NCI-H748 (cell line): ENCODE measurements at regions not wholly inside any gene's neighbourhood (a gene's known extent, or its start where the extent isn't known, plus 50 kb on each side); places are given as distances from the start of the nearest gene placed in this dataset.
A peak's percentile ranks its signal among the peaks of the same experiment; 100 is the strongest.
"Not testable (repeated sequence)": the region's sequence is repeated elsewhere in the genome, so short reads cannot be mapped to it uniquely, and the experiment has no call there.

Experiments
- DNase-seq: peaks from one replicate; lab custom pipeline; 2025; ENCODE audit not compliant: unreplicated experiment; lab: John Stamatoyannopoulos, UW

DNA sequence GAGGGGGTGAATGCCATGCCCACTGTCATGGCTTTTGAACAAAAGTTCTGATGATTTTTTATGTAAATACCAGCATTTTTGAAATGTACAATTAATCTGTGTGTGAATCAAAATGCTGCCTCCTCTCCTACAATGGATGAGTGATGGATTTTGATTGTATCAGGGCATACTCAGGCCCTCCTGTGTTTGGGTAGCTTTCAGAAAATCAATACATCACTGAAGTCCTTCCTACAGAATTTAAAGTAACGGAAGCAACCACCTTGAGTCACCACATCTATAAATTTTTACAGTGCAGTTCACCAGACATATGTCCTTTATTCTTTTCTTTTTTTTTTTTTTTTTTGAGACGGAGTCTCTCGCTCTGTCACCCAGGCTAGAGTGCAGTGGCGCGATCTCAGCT is 867.3 kb downstream of the EPHA4 start:
- no peak for DNase-seq

DNA sequence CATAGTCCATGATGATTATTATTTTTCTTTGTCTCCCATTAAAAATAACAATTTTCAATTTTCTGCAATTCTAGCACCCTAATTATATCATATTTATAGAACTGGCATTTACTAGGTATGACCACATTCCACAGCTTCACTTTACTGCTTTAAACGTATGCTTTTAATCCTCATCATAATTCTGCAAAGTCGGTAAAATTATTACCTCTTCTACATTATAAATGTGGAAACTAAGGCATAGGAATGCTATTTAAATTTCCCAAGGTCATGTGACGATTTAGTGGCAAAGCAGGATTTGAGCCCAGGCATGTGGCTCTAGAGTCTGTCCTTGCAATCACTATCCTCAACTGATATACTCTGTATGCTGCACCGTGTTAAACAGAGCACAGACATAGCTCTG is 866.4 kb downstream of the EPHA4 start:
- no peak for DNase-seq

DNA sequence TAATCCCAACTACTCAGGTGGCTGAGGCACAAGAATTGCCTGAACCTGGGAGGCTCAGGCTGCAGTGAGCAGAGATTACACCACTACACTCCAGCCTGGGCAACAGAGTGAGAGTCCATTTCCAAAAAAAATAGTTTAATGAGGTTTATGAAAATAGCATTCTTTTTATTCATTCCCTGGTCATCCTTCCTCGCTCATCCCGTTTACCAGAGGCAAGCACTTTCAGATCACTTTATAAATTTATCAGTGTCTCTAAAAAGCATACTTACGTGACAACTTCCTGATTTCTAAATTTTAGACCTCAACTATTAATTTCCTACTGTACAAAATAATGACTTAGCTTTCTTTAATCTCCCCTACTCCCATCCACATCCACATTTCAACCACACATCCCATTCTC is 864.8 kb downstream of the EPHA4 start:
- no peak for DNase-seq

DNA sequence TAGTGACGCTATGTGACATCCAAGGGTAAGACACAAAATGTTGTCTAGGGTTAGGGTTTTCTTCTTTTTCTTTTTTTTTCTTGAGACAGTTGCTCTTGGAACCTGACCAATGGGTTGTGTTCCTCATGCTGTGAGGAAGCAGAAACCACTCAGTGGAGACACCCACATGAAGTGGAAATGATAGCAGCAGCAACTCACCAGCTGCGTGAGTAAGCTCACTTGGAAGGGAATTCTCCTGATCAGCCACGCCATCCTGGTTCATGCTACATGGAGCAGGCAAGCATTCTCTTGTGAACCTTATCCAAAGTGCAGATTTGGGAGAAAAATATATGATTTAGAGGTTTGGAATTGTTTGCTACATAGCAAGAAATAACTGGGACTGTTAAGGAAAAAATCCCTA is 863.7 kb downstream of the EPHA4 start:
- no peak for DNase-seq

DNA sequence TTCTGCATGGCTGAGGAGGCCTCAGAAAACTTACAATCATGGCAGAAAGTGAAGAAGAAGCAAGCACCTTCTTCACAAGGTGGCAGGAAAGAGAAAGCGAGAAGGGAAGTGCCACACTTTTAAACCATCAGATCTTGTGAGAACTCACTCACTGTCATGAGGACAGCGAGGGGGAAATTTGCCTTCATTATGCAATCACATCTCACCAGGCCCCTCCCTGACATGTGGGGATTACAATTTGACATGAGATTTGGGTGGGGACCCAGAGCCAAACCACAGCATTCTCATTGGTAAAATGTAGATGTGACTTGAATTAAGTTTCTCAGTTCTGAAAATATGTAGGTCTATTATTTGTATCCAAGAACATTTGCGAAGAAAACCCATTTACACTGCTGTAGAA is 854.8 kb downstream of the EPHA4 start:
- no peak for DNase-seq

DNA sequence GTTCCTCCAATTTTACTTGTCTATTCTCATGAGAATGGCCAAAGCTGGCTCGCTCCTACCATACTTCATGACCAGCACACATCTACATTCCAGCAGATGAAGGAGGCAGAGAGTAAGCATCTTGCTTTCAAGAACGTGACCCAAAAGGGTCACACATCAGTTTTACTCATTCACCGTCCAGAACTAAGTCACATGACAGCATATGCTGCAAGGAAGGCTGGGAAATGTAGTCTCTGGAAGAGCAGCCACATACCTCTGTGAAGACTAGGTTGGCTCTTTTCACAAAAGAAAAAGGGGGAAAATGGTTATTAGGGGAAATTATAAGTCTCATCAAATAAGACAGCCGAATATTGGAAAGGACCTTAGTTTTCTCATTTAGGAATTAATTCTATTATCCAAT is 835.3 kb downstream of the EPHA4 start:
- DNase-seq: no peak

DNA sequence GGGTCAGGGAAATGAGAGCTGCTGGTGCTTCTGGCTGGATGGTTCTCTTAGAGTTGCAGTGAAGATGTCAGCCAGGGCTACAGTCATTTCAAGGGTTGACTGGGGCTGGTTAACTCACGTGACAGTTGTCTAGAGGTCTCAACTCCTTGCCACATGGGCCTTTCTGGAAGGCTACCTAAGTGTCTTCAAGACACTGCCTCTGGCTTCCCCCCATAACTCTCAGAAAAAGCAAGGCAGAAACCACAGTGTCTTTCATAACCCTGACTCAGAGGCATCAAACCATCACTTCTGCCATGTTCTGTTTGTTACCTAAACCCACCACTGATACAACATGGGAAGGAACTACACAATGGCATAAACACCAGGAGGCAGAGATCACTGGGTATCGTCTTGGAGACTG is 828.9 kb downstream of the EPHA4 start:
- no peak for DNase-seq

DNA sequence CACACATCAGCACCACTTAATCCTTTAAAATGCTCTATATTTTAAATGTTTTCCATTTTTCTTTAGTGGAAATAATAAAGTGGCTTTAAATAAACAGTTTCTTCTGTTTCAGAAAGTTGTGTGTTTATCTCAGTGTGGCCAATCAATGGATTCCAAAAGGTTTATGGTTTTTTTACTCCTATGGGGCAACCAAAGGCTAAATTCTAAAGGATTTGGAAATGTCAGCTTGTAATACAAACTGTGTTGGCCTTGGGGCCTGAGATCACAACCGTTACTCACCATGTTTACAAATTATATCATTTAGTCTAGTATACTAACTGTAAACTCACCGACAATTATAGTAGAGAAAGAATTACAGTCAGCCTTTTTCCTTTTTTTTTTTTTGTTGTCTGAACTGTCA is 827.2 kb downstream of the EPHA4 start:
- no peak for DNase-seq

DNA sequence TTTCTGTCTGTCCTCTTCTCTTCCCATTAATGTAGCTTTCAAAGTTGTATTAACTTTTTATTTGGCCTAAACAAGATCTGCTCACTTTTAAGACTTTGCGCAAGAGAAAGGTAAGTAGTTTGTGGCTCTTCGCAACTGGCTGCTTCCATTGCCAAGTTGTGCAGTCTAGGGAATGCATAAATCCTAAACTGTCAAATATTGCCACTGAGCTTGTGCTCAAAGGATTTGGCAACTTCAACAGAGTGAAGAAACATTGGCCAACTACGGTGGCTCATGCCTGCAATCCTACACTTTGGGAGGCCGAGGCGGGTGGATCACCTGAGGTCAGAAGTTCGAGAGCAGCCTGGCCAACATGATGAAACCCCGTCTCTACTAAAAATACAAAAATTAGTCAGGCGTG is 826.4 kb downstream of the EPHA4 start:
- no peak for DNase-seq

DNA sequence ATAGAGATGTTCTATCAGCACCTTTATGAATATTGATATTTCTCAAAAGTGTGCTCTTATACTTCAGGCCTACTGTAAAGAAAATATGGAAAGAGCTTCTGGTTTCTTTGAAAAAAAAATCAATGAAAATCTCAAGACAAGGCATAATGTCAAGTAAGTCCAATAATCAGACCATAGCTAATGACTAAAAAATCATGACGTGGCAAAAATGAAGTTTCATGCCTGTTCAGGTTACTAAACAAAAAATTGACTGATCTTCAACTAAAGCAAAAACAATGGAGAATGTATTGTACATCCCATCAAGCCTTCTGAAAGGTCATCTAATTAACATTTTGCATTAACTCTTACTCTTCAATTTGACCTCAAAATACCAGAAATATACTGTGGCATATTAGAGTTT is 824.4 kb downstream of the EPHA4 start:
- no peak for DNase-seq

DNA sequence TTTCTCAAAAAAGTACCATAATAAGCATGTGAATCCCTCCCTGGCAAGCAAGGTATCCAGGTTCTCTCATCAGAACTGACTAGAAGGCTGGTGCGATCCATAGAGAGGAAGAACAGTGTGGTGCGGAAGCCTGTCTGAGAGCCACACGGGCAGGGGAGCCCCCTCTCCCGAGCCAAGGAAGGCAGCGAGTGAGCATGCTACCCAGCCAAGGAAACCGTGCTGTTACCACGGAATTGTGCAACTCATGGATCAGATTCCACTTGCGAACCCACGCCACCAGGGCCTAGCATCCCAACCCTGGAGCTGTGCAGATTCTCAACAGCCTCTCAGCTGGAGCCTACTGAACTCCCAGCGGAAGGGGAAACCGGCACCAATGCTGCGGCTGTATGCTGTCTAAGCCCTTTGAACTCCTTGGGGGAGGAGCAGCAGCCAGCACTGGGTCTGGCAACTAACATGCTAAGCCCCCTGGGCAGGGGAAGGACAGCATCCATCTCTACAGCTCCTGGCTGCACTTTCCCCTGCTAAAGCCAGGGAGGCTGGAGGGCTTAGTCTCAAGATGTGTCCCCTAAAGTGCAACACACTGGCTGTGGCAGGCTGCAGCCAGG is 823.1 kb downstream of the EPHA4 start:
- DNase-seq: no peak

DNA sequence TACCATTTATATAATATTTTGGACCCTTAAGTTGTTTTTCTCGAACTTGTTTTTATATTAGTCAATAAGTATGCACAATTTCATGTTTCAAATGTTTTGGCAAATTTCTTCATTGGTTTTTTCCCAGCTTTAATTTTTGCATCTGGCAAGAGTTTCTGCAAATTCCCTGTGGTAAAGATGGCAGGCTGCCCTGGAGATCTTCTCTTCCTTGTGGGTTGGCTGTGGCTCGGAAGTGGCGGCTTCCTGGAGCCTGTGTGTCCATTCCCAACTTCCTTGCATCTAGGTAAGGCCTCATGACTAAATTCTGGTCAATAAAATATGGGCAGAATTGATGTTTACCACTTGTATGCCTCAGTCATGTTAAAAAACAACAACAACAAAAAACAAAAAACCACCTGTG is 818.6 kb downstream of the EPHA4 start:
- no peak for DNase-seq

DNA sequence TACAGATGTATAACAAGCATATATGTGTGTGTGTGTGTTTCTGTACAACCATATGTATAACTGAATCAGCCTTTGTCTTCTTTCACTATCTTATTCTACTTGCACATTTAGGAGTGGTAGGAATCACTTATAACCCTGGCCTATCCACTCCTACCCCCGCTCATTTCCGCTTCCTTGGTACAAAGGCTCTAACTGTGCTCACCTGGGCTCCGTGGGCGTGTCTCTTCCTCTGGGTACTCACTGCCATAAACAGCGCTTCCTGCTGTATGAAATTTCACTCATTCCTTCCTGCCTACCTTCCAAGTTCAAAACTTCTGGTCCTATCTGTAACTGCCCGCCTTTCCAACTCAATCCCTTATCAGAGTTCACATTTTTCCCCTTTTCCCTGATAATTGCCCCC is 815.5 kb downstream of the EPHA4 start:
- peak; percentile 25 for DNase-seq

DNA sequence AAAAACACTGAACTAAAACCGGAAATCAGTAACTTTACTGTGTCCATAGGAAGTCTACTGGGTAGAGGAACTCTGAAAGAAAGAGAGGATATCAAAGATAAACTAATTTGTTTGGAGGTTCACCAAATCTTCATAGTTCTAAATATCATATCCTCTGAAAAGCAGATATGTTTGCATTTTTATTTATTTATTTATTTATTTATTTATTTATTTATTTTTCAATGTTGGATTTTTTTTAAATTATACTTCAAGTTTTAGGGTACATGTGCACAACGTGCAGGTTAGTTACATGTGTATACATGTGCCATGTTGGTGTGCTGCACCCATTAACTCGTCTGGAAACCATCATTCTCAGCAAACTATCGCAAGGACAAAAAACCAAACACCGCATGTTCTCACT is 813.7 kb downstream of the EPHA4 start:
- DNase-seq: not testable (repeated sequence)

DNA sequence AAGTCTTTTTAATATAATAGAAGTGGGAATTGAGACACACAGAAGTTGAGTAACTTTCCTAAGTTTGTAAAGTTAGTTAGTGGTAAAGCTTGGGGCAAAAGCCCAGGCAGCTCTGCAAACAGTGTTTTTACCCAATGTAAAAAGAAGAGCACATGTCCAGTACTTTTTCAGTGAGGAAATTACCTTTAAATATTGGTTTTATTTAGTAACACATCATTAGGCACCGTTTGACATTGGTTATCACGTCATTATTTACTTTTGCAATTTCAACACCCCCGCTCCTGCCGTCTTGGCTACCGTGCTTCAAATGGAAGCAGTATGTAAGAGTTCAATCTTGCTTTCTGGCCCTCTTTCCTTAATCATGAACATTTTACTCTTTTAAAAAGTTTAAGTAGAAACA is 807.9 kb downstream of the EPHA4 start:
- no peak for DNase-seq

DNA sequence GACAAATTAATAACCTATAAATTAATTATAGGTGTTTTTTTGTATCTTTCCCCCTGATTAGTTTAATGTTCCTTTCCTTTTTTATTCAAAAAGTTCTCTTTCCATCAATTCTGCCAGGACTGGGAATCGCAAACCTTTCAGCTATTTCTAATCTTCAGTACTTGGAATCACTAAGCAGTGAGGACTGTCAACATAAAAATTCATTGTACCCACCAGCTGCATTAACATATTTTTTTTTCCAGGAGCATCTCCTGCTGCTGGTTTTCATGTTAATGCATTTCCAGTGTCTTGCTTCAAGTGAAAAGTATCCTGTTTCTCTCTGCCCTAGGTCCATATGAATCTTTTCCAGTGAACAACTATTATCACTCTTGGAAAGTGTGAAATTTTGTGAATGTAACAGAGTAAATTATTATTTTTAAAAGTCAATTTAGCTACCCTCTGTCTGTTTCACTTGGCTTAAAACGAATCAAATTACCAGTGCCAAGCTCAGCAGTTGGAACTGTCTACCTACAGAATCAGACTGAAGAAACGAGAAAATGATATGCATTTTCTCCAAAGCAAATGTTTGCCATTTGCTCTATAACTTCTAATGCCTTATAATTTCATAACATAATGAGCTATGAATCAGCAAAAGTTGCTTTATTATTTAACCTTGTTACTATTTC is 804.4 kb downstream of the EPHA4 start:
- DNase-seq: no peak

DNA sequence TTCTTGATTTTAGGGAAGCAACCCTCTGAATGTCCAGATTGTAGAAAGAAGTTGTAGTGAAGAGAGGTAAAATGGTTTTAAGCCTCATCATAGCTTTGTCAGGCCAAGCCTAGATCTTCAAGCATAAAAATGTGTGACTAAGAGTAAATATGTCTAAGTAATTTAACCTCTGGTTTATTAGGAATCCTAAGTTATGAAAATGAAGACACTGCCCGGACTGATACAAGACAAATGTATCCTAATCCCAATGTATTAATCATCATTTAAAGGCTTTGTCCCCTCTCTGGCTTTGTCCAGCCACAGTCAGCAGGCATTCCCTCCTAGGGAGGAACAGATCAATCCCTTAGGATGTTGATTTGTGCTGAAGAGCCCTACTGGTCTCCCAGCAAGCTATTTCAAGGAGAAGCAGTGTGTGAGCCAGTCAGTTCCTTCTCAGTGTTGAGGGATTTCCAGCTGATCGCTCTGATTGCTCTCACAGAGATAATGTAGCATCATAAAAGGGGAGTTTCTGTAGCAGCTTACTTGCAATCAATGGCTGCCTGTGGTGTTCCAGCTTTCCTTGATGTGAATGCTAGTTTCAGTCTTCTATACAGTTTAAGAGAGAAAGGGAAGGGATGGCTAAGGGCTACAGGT is 796.1 kb downstream of the EPHA4 start:
- peak; percentile 11 for DNase-seq

DNA sequence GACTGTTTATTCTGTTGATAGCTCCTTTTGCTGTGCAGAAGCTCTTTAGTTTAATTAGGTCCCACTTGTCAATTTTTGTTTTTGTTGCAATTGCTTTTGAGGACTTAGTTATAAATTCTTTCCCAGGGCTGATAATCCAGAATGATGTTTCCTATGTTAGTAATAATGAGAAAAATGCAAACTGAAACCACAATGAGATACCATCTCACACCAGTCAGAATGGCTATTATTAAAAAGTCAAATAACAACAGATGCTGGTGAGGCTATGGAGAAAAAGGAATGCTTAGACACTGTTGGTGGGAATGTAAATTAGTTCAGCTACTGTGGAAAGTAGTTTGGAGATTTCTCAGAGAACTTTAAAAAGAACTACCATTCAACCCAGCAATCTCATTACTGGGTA is 793.0 kb downstream of the EPHA4 start:
- DNase-seq: not testable (repeated sequence)

DNA sequence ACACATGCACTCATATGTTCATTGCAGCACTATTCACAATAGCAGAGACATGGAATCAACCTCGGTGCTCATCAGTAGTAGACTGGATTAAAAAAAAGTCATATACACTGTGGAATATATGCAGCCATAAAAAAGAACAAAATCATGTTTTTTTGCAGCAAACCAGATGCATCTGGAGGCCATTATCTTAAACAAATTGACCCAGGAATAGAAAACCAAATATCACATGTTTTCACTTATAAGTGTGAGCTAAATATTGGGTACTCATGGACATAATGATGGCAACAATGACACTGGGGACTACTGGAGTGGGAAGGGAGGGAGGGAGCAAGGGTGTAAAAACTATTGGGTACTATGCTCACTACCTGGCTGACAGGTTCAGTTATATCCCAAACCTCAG is 792.6 kb downstream of the EPHA4 start:
- DNase-seq: no peak

DNA sequence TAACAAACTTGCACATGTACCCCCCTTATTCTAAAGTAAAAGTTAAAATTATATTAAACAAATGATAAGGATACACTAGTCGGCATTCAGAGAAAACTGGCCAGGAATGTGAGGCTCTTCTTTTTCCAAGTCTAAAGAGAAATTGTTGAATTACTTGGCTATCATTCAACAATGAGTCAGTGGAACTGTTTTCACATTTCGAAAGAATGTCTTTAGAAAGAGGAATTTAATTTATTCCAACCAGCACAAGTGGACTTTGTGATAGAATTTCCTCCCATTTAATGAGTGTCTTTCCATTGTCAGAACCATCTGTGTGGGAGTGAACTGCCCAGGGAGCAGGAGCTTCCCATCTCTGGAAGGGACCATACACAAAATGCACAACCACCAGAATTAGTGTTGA is 792.2 kb downstream of the EPHA4 start:
- no peak for DNase-seq

DNA sequence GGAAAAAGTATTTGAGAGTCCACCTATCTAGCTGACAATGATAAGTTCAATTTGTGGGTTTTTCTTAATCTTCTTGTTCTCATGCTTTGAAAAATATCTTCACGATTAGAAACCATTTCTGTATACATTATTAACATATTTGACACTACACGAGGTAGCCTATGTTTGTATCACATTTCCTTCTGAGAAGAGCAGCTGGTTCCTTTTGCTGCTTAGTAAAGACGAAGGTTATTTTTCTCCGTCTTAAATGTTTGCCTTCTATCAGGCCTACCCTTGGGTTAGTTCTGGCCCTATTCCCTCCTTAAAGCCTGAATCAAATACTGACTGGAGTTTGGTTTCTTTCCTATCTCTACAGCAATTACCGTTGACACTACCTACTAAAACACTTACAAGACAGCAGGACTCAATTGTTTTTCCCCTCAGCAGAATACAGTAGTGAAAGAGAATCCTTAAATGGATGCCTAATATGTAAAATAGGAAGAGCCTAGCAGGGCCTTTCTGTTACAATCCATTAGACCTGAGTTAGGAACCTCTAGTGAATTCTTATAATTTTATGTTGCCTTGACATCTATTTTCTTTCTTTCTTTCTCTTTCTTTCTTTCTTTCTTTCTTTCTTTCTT is 790.4 kb downstream of the EPHA4 start:
- DNase-seq: no peak

DNA sequence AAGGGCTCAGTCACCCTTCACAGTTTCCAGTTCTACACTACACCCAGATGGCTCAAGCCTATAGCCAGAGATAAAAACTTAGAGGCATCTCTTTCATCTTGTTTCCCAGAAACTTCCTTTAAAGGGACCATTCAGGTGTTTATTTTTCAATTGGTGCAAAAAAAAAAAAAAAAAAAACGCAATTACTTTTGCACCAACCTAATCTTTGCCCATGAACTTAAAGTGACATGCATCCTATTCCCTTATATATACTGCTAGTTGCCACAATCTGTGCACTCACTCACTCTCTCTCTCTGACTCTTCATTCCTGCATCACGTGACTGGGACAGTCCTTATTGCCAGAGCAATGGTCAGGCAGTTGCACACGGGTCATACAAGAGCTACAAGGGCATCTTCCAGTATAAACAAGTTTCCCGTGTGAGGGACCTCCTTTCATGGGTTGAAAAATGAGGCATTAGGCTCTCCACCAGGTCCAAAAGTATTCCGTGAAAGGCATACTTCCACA is 789.4 kb downstream of the EPHA4 start:
- peak; percentile 25 for DNase-seq
